GM19463 (cell line): ENCODE measurements at regions not wholly inside any gene's neighbourhood (a gene's known extent, or its start where the extent isn't known, plus 50 kb on each side); places are given as distances from the start of the nearest gene placed in this dataset.
"Not testable (repeated sequence)": the region's sequence is repeated elsewhere in the genome, so short reads cannot be mapped to it uniquely, and the experiment has no call there.

Experiments
- ATAC-seq: cut with Tn5 transposase; IDR thresholded peaks from one replicate; pipeline ENCODE4 v1.9.1; 2021; ENCODE audit warnings: mild to moderate bottlenecking, moderate library complexity; ENCODE audit not compliant: unreplicated experiment

DNA sequence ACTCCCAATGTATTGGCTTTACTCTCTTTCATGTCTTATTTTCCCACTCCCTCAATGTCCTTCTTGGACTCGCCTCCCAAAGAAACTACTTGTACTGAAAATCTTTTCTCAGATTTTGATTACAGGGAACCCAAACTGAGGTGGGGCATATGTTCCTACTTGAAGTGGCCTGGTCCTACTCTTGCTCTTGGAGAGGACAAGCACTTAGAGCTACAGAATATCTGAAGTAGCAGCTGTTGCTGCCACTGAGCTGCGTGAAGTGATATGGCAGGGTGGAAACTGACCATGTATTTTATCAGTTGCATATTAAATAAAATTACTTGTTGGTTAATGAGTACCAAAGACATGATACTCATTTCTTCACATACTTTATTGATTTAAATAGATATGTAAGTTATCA lies 129.5 kb downstream of the TSEN15 start:
- no peak for ATAC-seq

DNA sequence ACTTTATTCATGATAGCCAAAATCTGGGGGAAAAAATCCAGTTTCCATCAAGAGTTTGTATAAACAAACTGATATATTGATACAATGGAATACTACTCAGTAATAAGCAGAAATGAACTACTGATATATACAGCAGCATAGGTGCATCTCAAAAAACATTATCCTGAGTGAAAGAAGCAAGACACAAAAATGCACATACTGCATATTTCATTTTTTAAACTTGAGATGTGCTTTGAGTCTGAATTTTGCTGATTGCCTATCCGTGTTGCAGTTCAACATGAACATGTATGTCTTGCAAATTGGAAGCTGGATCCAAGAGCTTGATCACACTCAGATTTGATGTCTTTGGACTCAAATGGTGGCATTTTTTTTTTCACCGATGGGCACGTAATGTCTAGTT lies 132.4 kb downstream of the TSEN15 start:
- no peak for ATAC-seq

DNA sequence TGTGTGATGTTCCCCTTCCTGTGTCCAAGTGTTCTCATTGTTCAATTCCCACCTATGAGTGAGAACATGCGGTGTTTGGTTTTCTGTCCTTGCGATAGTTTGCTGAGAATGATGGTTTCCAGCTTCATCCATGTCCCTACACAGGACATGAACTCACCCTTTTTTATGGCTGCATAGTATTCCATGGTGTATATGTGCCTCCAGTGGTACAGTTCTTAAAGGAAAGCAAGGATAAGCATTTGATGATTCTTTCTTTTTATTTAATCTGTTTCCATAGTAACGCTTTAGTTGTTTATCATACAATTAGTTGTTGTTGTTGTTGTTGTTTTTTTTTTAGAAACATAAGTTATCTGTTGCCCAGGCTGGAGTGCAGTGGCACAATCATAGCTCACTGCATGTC lies 133.1 kb downstream of the TSEN15 start:
- ATAC-seq, result not testable (repeated sequence)

DNA sequence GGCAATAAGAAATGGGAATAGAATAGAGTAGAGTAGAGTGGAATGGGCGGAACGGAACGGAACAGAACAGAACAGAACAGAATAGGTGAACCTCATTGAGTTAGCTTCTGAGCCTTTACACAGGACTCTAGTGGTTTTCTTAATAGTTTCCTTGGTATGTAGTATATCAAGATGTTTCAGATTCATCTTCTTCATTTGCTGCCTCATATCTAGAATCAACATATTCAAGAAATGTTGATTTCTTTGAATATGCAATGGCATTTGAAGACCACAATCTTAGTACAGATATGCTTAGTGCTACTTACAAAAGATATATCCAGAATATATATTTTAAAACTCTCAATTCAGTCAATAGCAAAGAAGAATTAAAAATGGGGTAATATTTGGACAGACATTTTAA lies 133.8 kb downstream of the TSEN15 start:
- no peak for ATAC-seq

DNA sequence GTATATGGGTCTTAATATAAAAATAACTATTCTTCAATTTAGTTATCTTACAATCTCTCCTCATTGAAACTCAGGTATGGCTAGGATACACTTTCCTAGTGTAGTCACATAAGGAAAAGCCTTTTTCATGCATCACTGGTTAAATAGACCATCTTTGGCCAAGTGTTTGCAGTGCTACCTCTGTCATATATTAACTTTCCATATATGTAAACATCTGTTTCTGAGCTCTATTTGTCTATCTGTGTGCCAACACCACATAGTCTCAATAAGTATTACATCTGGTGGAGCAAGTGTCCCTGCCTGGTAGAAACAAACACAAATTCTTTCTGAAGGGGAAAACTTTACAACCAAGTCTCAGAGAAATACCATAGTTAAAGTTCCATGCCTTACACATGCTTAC lies 134.6 kb downstream of the TSEN15 start:
- ATAC-seq, result no peak

DNA sequence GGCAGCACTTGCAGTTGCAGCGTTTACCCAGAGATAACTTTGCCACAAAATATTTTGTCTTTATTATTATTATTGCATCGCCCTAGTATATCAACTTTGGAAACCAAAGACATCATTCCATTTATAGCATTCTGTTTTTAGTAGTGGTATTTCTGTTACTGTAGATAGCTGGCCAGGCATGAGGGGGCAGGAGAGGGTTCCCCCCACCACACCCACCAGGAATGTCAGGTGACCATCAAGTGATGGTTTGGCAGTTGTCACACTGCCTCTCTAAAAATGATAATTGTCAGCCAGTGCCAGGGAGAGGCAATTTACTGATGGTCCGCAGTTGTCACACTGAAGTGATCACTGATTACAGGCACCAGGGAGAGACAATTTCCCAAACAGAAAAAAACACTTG lies 135.6 kb downstream of the TSEN15 start:
- no peak for ATAC-seq

DNA sequence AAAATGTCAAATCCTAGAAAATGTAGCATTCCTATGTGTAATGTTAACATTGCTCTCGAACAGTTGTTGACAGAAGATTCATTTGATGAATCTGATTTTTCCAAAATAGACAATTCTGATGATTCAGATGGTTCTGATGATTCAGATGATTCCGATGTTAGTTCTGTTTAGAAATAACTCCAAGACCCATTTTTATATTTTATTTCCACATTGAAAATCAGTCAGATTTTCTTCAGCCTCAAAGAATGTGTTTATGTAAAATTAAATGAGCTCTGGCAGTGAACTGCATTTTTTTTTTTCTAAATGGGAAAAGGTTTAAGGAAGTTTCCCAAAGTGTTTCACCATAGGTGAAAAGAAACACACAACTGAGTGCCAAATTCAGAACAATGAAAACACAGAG lies 136.5 kb downstream of the TSEN15 start:
- ATAC-seq, result no peak

DNA sequence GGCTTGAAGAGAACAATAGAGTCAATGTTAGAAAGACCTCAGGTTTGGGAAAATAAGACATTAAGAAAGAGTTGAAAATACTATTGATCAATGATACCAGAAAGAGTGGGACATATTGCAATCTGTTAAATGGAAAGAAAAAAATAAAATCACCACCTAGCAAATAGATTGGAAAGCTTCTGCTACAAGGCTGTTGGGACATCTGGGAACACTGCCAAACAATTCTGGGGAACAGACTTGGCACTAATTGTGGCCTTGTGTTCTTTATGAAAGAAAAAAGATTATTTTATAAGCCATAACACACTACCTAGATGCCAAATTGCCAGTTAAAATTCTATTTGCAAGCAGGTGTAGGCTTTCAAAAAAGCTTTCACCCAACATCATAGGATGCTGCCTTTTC lies 137.8 kb downstream of the TSEN15 start:
- ATAC-seq, result no peak

DNA sequence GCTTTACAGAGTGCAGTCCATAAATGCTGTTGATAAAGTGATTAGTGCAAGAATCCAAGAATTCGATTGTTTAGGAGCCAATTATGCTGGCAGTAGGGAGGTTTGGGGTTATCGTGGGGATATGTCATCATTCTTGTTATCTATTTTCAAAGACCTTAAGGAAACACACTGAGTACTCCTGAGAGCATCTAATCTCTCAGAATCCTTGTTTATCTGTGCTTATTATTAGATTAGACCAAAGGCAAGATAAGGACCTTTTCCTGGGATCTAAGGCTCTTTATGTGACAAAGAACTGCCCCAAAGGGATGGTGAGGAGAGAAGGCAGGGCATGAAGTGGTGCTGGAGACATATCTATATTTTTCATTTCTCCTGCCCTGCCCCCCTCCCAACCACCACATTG lies 139.1 kb downstream of the TSEN15 start:
- ATAC-seq, result no peak

DNA sequence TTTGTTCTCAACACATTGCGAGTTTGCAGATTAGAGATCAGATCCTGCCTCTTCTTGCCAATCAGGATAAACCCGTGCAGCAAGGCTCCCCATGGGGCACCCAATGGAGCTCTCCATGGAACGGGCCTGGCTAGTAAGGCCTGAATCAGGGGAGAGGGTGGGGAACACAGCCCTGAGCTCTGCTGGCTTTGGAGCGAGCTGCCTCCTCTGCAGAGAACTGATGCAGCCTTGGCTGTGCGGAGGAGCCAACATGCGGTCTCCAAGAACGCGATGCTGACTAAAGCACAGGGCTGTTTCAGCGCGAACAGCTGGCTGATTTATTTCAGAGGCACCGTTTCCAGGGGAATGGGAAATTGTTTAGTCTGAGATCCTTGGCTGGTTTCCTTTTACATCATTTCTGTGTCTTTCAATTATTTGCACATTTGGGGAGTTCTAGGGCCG lies 139.7 kb downstream of the TSEN15 start:
- ATAC-seq, result no peak

DNA sequence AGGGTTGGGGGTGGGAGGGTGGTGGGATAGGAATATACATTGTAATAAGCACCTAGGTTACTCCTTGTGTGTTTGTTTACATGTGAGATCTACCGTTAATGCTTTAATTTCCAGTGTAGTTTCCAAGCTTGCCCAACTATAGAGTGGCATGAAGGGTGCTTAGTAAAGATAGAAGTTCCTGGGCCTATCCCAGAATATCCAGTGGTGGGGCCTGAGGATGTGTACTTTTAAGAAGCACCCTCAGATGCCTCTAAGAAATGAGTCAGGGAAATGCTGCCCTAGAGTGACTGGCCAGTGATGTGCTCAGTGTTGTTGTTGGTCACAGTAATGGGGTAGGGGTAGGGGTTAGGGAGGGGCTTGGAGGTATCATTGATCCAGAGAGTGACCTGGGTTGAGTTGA lies 141.3 kb downstream of the TSEN15 start:
- ATAC-seq, result no peak

DNA sequence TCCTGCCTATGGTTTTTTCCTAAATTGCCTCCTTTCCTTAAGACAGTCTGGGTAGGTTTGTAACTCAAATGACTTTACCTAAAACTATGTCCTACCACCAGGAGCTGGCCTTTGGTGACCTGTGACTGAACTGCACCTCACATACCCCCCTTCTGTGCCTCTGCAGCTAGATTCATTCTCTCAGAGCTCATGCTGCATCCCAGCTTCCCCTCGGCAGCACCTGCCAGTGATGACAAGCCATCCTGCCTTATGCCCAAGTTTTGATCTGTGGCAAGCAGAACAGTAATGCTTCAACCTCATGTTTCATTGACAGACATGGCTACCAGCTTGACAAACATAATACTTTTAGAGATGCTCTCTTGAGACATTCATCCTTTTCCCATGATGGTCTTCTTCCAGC lies 141.9 kb downstream of the TSEN15 start:
- ATAC-seq, result no peak

DNA sequence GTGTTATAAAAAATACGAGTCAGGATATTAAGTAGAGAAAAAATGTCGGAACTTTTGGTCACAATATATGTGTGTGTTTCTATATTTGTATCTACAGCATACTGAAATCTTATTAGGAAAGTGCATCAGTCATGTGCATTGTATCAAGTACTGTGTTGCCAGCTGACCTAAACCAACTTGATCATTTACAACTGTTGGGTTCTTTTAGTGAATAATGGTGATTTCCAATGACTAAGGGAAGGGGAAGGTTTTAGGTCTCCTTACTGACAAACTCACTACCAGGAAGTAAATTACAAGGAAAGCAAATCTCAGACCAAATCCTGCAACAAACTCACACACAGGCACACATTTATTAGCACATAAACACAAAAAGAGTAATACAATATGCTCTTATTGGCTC lies 142.7 kb downstream of the TSEN15 start:
- no peak for ATAC-seq

DNA sequence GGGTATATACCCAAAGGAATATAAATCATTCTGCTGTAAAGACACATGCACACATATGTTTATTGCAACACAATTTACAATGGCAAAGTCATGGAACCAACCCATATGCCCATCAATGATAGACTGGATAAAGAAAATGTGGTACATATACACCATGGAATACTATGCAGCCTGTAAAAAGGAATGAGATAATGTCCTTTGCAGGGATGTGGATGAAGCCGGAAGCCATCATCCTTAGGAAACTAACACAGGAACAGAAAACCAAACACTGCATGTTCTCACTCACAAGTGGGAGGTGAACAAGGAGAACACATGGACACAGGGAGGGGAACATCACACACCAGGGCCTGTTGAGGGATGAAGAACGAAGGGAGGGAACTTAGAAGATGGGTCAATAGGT lies 144.2 kb downstream of the TSEN15 start:
- ATAC-seq, result not testable (repeated sequence)

DNA sequence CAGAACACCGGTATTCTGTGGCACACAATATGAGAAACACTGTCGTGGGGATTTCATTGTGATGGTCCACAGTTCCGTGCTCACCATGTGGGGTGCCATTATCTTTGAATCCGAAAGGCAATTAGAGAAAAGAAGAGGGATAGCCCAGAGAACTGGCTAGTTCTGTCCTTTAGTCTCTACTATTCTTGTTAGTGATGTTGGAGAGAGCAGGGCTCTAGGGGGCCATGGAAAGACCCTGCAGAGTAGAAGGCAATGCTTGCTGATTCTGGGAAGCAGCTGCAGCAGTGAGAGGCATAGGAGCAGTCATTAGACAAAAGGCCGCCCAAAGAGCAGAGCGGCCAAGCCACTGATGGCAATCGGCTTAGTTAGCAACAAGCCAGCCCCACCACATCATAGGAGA lies 146.3 kb downstream of the TSEN15 start:
- no peak for ATAC-seq

DNA sequence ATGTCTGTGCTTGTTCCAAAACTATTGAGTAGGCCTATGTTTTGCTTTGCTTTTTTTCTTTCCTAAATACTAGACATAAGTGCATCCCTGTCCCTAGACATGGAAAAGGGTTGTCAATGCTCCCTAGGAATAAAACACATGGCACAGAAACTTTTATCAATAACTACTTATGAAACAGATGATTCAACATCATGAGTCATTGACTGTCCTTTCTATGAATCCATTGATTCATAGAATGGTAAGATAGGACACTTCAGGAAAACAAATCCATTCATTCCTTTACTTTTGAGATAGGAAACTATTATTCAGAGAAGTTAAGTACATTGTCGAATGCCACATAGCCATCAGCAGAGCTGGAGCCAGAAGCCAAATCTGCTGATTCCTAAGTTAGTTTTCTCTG lies 147.5 kb downstream of the TSEN15 start:
- no peak for ATAC-seq

DNA sequence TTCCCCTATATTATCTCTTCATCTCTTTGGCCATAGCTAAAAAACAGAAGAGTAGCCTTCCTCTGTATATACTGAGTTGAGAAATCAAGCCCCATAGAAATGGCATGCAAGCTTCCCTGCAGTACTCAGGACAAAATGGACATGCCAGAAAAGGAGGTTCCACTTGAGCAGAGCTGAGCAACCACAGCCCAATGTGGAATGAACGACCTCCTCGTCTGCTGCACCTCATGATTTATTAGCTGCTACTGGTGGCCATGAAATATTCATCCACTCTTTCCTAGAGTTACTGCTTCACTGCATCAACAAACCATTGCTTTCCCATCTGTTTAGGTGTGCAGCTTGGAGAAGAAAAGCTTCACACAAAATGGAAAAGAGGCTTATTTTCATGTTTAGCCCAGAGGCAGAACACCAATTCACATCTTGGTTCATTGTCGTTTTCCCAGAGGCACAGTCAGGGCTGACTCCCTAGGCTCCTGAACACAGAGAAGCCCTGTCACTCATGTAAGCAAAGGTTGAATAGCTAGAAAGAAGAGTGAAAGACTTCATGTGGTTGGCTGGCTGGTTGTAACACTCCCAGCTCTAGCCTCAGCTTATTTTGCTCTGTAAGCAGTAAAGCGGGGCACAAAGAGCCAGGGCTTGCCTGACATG lies 148.0 kb downstream of the TSEN15 start:
- no peak for ATAC-seq

DNA sequence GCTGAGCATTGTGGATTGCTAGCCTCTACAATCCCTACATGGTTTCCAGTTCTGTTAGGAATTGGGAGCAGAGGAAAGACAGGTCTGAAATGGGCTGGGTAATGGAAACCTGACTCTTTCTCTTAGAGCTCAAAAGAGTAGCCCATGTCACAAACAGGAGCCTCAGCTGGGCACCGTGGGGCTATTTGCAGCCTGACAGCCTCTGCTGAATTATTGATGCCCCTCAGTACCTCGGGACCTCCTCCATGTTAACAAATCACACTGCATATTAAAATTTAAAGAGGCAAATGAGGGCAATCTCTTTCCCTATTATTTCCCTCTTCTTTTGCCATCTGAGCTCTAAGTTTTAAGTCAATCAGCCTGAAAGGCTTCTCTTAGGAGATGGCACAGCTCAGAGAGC lies 157.1 kb downstream of the TSEN15 start:
- ATAC-seq, result no peak

DNA sequence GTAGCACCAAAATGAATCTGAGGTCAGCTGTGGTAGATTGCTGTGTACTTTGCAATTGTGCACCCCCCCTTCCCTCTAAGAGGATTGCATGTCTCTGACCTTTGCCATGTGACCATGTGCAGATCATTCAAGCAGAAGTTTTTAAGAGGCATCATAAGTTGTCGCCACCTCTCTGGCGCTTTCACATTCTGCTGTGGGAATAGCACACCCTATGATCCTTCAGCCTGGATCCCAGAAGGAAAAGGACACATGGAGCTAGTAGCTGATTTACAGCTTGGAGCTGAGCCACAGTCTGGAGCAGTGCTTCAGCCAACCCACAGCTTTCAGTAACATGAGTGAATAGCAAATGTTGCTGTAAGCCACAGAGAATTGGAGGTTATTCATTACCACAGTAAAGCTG lies 158.5 kb downstream of the TSEN15 start:
- ATAC-seq, result no peak

DNA sequence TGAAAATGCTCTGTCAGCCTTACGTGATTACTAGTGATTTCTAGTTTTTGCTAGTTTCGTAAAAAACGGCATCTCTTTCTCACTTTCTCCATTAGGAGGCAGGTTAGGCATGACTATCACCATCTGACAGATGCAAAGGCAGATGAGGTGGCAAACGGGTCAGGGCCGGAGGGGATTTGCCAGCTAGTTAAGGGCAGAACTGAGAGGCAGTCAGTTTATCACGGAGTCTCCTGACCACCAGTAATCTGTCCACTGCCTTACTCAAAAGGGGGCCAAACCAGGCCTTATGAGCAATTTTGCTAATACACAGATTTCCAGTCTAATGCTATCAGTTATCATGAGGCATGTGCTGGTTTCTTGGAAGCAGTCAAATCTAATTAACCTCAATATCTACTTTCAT lies 159.3 kb downstream of the TSEN15 start:
- no peak for ATAC-seq

DNA sequence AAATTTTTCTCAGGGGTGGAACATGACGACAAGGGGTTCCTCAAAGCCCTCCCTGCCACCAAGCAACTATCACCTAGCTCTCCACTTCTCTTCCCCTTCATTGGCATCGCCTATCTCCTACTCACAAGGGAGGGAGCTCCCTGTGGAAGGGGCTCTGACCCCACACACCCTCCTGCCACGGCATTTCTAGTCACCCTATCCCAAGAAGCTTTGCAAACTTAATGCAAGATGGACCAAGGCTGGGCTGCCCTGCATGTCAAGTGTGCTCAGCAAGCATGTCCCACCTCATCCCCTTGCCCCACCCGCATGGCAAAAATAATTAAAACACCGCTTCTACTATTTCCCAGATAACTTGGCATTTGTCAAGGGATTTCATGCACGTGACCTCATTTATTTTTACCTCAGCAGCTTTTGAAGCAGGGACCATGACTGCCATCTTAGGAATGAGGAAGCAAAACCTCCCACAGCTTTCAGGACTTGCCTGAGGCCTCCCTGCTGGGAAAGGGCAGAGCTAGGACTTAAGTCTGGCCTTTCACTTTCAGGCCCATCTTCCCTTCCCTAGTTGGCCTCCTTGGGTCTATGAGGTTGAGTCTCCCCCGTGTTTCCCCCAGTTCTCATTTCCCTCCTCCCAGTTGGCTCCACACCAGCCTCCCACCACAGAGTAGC lies 161.3 kb downstream of the TSEN15 start:
- no peak for ATAC-seq

DNA sequence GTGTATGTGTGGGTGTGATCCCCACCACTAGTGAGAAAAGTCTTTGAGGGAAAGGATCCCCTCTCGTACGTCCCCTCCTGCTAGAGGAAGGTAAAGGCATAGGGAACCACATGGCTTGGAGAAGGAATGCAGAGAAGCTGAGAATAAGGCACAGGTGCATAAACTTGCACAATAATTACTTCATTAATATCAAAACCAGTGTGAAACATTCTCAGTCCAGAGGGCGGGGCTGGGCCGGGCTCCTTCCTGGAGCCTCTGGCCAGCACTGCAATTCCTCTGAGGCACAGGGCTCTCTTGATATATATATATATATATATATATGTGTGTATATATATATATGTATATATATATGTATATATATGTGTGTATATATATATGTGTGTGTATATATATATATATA lies 162.6 kb downstream of the TSEN15 start:
- ATAC-seq, result no peak
